ENCODE measurements at regions not wholly inside any gene's neighbourhood (a gene's known extent, or its start where the extent isn't known, plus 50 kb on each side); places are given as distances from the start of the nearest gene placed in this dataset.

GRCh38 chr12:42666671-42667243 lies 77.2 kb upstream of the PRICKLE1 start:
- Mint-ChIP-seq H3K4me3 (no peak overlapping the region), H3K9me3 (no peaks in the 10 kb centered on the region), H3K27ac (no peak overlapping the region), H3K27me3 (no peaks in the 10 kb centered on the region), H3K36me3 (no peaks in the 10 kb centered on the region), H3K4me1 (no peaks in the 10 kb centered on the region)

GRCh38 chr12:42663621-42664020 lies 74.1 kb upstream of the PRICKLE1 start:
- no peak overlapping the region for H3K4me3 Mint-ChIP-seq
- H3K4me1 Mint-ChIP-seq = no peaks in the 10 kb centered on the region
- H3K9me3 Mint-ChIP-seq = no peaks in the 10 kb centered on the region

GRCh38 chr12:42660968-42661937 lies 71.7 kb upstream of the PRICKLE1 start:
- Mint-ChIP-seq H3K27ac (no peak overlapping the region), H3K4me1 (no peaks in the 10 kb centered on the region), H3K4me3 (no peak overlapping the region), H3K36me3 (no peaks in the 10 kb centered on the region), H3K9me3 (no peaks in the 10 kb centered on the region), H3K27me3 (no peaks in the 10 kb centered on the region)

More at GRCh38 chr12:42663621-42664020, 74.1 kb upstream of the PRICKLE1 start:
- Mint-ChIP-seq H3K27me3 (no peaks in the 10 kb centered on the region), H3K27ac (no peak overlapping the region), H3K36me3 (no peaks in the 10 kb centered on the region)

- Mint-ChIP-seq H3K4me1 (no peaks in the 10 kb centered on the region), H3K36me3 (no peaks in the 10 kb centered on the region), H3K9me3 (no peaks in the 10 kb centered on the region), H3K27ac (no peak overlapping the region), H3K4me3 (no peak overlapping the region), H3K27me3 (no peaks in the 10 kb centered on the region)
Measured at GRCh38 chr12:42660117-42660516, 70.6 kb upstream of the PRICKLE1 start.

GRCh38 chr12:42652048-42652447 lies 62.5 kb upstream of the PRICKLE1 start:
- Mint-ChIP-seq H3K27ac (no peak overlapping the region), H3K36me3 (no peaks in the 10 kb centered on the region), H3K9me3 (peaks cover 5% of the 10 kb centered on the region), H3K4me3 (no peak overlapping the region), H3K4me1 (no peaks in the 10 kb centered on the region), H3K27me3 (no peaks in the 10 kb centered on the region)

- Mint-ChIP-seq H3K4me1 (no peaks in the 10 kb centered on the region), H3K36me3 (no peaks in the 10 kb centered on the region), H3K27me3 (no peaks in the 10 kb centered on the region), H3K9me3 (peaks cover 5% of the 10 kb centered on the region), H3K4me3 (no peak overlapping the region), H3K27ac (no peak overlapping the region)
Measured at GRCh38 chr12:42648061-42648460, 58.5 kb upstream of the PRICKLE1 start.

GRCh38 chr12:42643881-42644579 lies 54.5 kb upstream of the PRICKLE1 start:
- no peaks in the 10 kb centered on the region for H3K9me3 Mint-ChIP-seq
- H3K36me3 Mint-ChIP-seq = no peaks in the 10 kb centered on the region
- H3K27ac Mint-ChIP-seq = no peak overlapping the region
- no peaks in the 10 kb centered on the region for H3K4me1 Mint-ChIP-seq
- H3K4me3 Mint-ChIP-seq = no peak overlapping the region
- peaks cover 2% of the 10 kb centered on the region for H3K27me3 Mint-ChIP-seq

- H3K27ac Mint-ChIP-seq = no peak overlapping the region
- H3K4me1 Mint-ChIP-seq = no peaks in the 10 kb centered on the region
- H3K36me3 Mint-ChIP-seq = no peaks in the 10 kb centered on the region
- H3K4me3 Mint-ChIP-seq = no peak overlapping the region
- no peaks in the 10 kb centered on the region for H3K9me3 Mint-ChIP-seq
- peaks cover 5% of the 10 kb centered on the region for H3K27me3 Mint-ChIP-seq
Measured at GRCh38 chr12:42641221-42641885, 51.8 kb upstream of the PRICKLE1 start.

GRCh38 chr12:42640391-42640790 lies 50.8 kb upstream of the PRICKLE1 start:
- Mint-ChIP-seq H3K36me3 (no peaks in the 10 kb centered on the region), H3K9me3 (no peaks in the 10 kb centered on the region), H3K27me3 (peaks cover 5% of the 10 kb centered on the region), H3K4me1 (no peaks in the 10 kb centered on the region), H3K27ac (no peak overlapping the region), H3K4me3 (no peak overlapping the region)

GRCh38 chr12:42639556-42639955 lies 50.0 kb upstream of the PRICKLE1 start:
- no peaks in the 10 kb centered on the region for H3K9me3 Mint-ChIP-seq
- no peaks in the 10 kb centered on the region for H3K36me3 Mint-ChIP-seq
- H3K4me3 Mint-ChIP-seq = no peak overlapping the region
- H3K27ac Mint-ChIP-seq = no peak overlapping the region
- peaks cover 5% of the 10 kb centered on the region for H3K27me3 Mint-ChIP-seq
- no peaks in the 10 kb centered on the region for H3K4me1 Mint-ChIP-seq
